ENCODE measurements at regions not wholly inside any gene's neighbourhood (a gene's known extent, or its start where the extent isn't known, plus 50 kb on each side); places are given as distances from the start of the nearest gene placed in this dataset.

GRCh38 chr15:39499042-39499441 lies 81.8 kb upstream of the THBS1 start:
- TF ChIP-seq, protein P1, sequence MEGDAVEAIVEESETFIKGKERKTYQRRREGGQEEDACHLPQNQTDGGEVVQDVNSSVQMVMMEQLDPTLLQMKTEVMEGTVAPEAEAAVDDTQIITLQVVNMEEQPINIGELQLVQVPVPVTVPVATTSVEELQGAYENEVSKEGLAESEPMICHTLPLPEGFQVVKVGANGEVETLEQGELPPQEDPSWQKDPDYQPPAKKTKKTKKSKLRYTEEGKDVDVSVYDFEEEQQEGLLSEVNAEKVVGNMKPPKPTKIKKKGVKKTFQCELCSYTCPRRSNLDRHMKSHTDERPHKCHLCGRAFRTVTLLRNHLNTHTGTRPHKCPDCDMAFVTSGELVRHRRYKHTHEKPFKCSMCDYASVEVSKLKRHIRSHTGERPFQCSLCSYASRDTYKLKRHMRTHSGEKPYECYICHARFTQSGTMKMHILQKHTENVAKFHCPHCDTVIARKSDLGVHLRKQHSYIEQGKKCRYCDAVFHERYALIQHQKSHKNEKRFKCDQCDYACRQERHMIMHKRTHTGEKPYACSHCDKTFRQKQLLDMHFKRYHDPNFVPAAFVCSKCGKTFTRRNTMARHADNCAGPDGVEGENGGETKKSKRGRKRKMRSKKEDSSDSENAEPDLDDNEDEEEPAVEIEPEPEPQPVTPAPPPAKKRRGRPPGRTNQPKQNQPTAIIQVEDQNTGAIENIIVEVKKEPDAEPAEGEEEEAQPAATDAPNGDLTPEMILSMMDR (IDR thresholded peaks at IDR 0.05): no peak
- no peak for TF ChIP-seq POLR2A (IDR thresholded peaks at IDR 0.05)
